Colonic mucosa (tissue), 4 donors: ENCODE measurements at regions not wholly inside any gene's neighbourhood (a gene's known extent, or its start where the extent isn't known, plus 50 kb on each side); places are given as distances from the start of the nearest gene placed in this dataset.

ENCODE experiments used
- DNase-seq: peaks from one replicate; pipeline ENCODE4 v3.0.0-alpha.2; 2020
- H3K27ac ChIP-seq: fragments of 200-600 bp; one replicate; pipeline ENCODE4 v1.8.0; 2021
- H3K27me3 ChIP-seq: fragments of 200-600 bp; one replicate; pipeline ENCODE4 v1.8.0; 2021
- H3K36me3 ChIP-seq: fragments of 200-600 bp; one replicate; pipeline ENCODE4 v1.8.0; 2021
- H3K4me1 ChIP-seq: fragments of 200-600 bp; one replicate; pipeline ENCODE4 v1.8.0; 2021; ENCODE audit warnings: mild to moderate bottlenecking
- H3K4me3 ChIP-seq: fragments of 200-600 bp; one replicate; pipeline ENCODE4 v1.8.0; 2021
- H3K9ac ChIP-seq, 2 donors: one replicate each; pipeline ENCODE4 v1.7.0; 2013; ENCODE audit warnings: control low read depth in 2 of 2, low read depth in 2 of 2, low read length in 2 of 2
- H3K9me3 ChIP-seq: fragments of 200-600 bp; one replicate; pipeline ENCODE4 v1.8.0; 2021
- intact Hi-C: fragments of 100-400 bp; cut with DNase I; formaldehyde crosslinking; loops from one replicate; pipeline ENCODE4 v1.14.1; 2022
- TF ChIP-seq, protein P1 (sequence below): fragments of 200-600 bp; IDR thresholded peaks from one replicate; pipeline ENCODE4 v1.8.0; 2022; ENCODE audit warnings: antibody characterized with exemption, mild to moderate bottlenecking
- donor health status: healthy.
- donor health status: DM: no; HTN: no; CAD: no.
- donor health status: DM: no; HTN: no; CAD: no.

DNA sequence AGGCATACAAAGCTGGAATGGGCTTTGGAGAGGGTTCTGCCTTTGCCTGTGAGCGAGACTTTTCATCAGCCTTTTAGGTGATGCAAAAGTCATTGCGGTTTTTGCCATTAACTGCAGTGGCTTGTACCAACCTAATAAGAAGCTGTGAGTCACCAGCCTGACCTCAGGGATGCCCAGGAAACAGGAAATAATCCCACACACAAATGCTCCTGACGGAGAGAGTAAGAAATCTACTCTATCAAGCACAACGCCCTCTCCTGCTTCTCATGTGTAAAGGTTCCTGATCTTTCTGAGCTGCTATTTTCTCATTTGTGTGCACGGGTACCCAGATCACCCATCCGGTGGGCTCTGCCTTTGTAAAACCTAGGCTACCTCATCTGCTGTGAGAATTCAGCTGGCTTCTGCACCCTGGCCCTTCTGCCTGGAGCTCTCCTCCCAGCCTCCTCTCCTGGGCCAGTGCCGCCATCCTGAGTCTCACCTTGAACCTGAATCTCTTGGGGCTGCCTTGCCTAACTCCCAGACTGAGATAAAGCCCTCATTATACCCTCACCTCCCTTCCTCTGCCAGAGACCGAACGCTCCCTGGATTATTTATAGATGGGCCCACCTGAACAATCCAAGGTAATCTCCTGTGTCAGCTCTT lies 299.7 kb downstream of the C16orf95 start:
- H3K4me1 ChIP-seq = no peaks in the 10 kb centered on the region
- H3K4me3 ChIP-seq = no peak overlapping the region
- no peaks in the 10 kb centered on the region for H3K36me3 ChIP-seq
- DNase-seq = no peak
- H3K27me3 ChIP-seq = no peaks in the 10 kb centered on the region
- TF ChIP-seq, protein P1, sequence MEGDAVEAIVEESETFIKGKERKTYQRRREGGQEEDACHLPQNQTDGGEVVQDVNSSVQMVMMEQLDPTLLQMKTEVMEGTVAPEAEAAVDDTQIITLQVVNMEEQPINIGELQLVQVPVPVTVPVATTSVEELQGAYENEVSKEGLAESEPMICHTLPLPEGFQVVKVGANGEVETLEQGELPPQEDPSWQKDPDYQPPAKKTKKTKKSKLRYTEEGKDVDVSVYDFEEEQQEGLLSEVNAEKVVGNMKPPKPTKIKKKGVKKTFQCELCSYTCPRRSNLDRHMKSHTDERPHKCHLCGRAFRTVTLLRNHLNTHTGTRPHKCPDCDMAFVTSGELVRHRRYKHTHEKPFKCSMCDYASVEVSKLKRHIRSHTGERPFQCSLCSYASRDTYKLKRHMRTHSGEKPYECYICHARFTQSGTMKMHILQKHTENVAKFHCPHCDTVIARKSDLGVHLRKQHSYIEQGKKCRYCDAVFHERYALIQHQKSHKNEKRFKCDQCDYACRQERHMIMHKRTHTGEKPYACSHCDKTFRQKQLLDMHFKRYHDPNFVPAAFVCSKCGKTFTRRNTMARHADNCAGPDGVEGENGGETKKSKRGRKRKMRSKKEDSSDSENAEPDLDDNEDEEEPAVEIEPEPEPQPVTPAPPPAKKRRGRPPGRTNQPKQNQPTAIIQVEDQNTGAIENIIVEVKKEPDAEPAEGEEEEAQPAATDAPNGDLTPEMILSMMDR = no peak
- no peak overlapping the region for H3K27ac ChIP-seq
- H3K9me3 ChIP-seq = no peaks in the 10 kb centered on the region
- no peak overlapping the region for H3K9ac ChIP-seq
- intact Hi-C loops = no loop called here

DNA sequence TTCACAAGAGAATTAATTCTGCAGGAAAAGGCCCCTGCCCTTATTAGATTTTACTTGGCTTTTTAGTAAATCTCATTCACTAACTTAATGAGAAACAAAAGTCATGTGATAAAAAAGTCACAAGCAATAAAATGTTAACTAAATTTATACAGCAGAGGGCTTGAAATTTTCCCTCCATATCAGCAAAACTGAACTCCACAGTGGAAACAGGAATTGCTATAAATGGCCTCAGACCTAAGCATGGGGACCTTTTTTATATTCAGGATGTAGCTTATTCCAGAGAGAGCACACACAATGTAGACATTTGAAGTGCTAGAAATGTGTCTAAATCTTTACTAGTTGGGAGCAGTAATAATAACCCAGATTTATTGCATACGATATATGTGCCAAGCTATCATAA lies 291.5 kb downstream of the C16orf95 start:
- TF ChIP-seq, protein P1 = no peak
- H3K27ac ChIP-seq = no peak overlapping the region
- no peaks in the 10 kb centered on the region for H3K27me3 ChIP-seq
- H3K36me3 ChIP-seq = no peaks in the 10 kb centered on the region
- H3K4me1 ChIP-seq = no peaks in the 10 kb centered on the region
- H3K9ac ChIP-seq = no peak overlapping the region
- no peak for DNase-seq
- H3K9me3 ChIP-seq = no peaks in the 10 kb centered on the region
- intact Hi-C loops = no loop called here
- H3K4me3 ChIP-seq = no peak overlapping the region

DNA sequence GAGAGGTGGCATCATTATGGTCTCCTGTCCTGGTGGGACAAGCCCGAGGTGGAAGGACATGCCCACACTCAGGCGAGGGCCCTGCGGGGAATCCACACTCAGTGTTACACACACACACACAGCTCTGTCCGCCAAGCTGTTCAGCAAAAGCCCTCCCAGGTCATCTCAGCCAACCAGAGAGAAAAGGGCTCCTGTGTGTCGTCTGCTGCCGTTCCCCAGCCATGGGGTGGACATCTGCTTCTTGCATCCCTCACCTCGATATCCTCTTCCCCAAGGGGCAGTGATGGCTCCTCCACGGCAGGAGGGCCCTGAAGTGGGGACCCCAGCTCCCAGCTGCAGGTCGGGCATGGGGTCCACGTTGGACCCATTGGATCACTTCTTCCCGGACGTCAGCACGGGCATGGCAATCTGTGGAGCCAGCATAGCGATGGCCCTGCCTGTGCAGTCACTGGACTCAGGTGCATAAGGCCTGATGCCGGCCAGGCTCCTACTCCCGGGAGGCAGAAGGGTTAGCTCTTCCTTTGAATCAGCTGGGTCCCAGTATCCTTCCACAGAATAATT lies 290.1 kb downstream of the C16orf95 start:
- no peak for DNase-seq
- TF ChIP-seq, protein P1 = no peak
- no peaks in the 10 kb centered on the region for H3K36me3 ChIP-seq
- H3K27me3 ChIP-seq = no peaks in the 10 kb centered on the region
- H3K4me1 ChIP-seq = no peaks in the 10 kb centered on the region
- H3K9ac ChIP-seq = no peak overlapping the region
- no peak overlapping the region for H3K27ac ChIP-seq
- H3K4me3 ChIP-seq = no peak overlapping the region
- intact Hi-C loops = no loop called here
- H3K9me3 ChIP-seq = no peaks in the 10 kb centered on the region

DNA sequence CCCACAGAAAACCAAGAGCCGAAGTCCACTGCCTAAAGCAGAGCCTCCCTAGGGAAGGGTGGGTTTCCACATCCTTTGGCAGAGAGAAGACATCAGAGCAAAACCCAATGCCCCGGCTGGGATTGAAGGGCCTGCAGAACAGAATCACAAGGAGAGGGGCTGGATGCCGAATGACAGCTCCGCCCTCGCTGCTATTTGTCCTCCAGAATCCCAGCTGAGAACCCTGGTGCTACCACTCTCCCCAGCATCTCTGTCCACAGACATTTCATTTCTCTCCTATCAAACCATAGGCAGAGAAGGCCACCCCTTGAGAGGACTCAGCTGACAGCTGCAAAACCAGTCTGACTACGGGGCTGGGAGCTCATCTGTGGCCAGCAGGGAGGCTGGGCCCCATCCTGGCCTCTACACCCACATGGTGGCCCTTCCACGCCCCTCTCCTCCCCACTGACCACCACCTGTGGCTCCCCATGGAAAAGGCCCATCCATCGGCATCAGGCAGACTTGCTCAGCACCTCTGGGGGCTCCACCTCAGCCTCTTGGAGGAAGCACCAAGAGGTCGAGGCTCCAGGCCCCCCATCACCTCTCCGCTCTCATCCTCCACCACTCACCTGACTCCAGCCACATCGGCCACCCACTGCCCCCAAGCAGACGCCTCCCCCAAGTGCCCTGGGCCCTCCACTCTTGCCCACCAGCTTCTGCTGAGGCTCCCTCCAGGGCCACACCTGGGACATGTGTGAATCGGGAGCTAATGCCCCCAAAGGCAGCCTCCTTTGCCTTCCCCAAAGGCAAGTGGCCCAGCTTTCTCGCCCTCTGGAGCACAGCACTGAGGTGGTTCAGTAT lies 288.5 kb downstream of the C16orf95 start:
- no peak for DNase-seq
- intact Hi-C loops = no loop called here
- Histone ChIP-seq H3K4me3 (no peak overlapping the region), H3K9me3 (no peaks in the 10 kb centered on the region), H3K4me1 (no peaks in the 10 kb centered on the region), H3K9ac (no peak overlapping the region), H3K27ac (no peak overlapping the region), H3K36me3 (no peaks in the 10 kb centered on the region), H3K27me3 (no peaks in the 10 kb centered on the region)
- TF ChIP-seq, protein P1 = no peak

DNA sequence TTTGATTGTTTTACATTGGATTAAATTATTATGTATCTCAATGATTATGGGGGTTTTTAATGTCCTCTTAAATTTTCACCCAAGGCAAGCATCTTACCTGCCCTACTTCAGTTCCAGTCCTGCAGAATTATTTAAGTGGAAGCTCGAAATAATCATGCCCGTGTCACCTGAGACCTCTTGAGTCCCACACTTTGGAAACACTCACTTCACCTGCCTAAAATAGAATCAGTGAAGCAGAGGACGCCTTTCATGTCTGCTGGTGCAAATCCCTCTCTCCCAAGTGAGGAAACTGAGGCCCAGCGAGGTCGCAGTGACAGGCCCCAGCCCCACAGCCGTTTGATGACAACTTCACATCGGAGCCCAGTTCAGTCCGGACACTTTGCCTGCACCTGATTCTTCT lies 284.6 kb downstream of the C16orf95 start:
- intact Hi-C loops = no loop called here
- Histone ChIP-seq H3K4me3 (no peak overlapping the region), H3K36me3 (no peaks in the 10 kb centered on the region), H3K9ac (no peak overlapping the region), H3K4me1 (no peaks in the 10 kb centered on the region), H3K27me3 (no peaks in the 10 kb centered on the region), H3K9me3 (no peaks in the 10 kb centered on the region), H3K27ac (no peak overlapping the region)
- TF ChIP-seq, protein P1 = no peak
- no peak for DNase-seq
